IMR-90 (cell line): ENCODE measurements at regions not wholly inside any gene's neighbourhood (a gene's known extent, or its start where the extent isn't known, plus 50 kb on each side); places are given as distances from the start of the nearest gene placed in this dataset.

Experiments used
- ATAC-seq: fragments of 200-7000 bp; cut with Tn5 transposase; 2 replicates; pipeline ENCODE4 v1.9.1; 2020; ENCODE audit warnings: low read depth, mild to moderate bottlenecking, moderate library complexity
- BruUV-seq: library from RNA; stranded (reverse); fragments of 400-500 nt; replicated peaks from 2 replicates; lab custom pipeline; 2021; lab: Mats Ljungman, UMichigan
- CTCF ChIA-PET: fragments of 300-600 bp; formaldehyde crosslinking; extraction: SDS; loops from one replicate; lab custom pipeline; 2021; ENCODE audit warnings: antibody characterized with exemption; lab: Yijun Ruan, JAX
- POLR2A ChIA-PET: fragments of 300-600 bp; sonication (Branson Sonifier 250); formaldehyde crosslinking; loops from one replicate; lab custom pipeline; 2022; ENCODE audit warnings: antibody characterized with exemption; ENCODE audit not compliant: unreplicated experiment; lab: Charles Lee
- DNase-seq: peaks from one replicate; pipeline ENCODE4 v3.0.0; 2013
- H2AFZ ChIP-seq: replicated peaks from 2 replicates; pipeline ENCODE3; 2013; ENCODE audit warnings: low read length, mild to moderate bottlenecking; ENCODE audit not compliant: poor library complexity
- H2AK5ac ChIP-seq: 2 replicates; pipeline ENCODE4 v1.6.1; 2013; ENCODE audit warnings: low read depth, low read length, inconsistent platforms
- H2AK9ac ChIP-seq: replicated peaks from 2 replicates; pipeline ENCODE3; 2013; ENCODE audit warnings: mild to moderate bottlenecking, low read depth, low read length, moderate library complexity; ENCODE audit not compliant: poor library complexity
- H2BK120ac ChIP-seq: 2 replicates; pipeline ENCODE4 v1.6.1; 2013; ENCODE audit warnings: low read depth, low read length, inconsistent platforms
- H2BK15ac ChIP-seq: 3 replicates; pipeline ENCODE4 v1.6.1; 2013; ENCODE audit warnings: low read depth, low read length, inconsistent platforms
- H2BK20ac ChIP-seq: 2 replicates; pipeline ENCODE4 v1.6.1; 2013; ENCODE audit warnings: low read depth, mild to moderate bottlenecking, inconsistent platforms, low read length, moderate library complexity
- H2BK5ac ChIP-seq: 2 replicates; pipeline ENCODE4 v1.6.1; 2013; ENCODE audit warnings: mild to moderate bottlenecking, low read depth, low read length, inconsistent platforms; ENCODE audit not compliant: poor library complexity, severe bottlenecking
- H3K14ac ChIP-seq: replicated peaks from 2 replicates; pipeline ENCODE4 v1.6.1; 2013; ENCODE audit warnings: low read depth, low read length, inconsistent platforms
- H3K18ac ChIP-seq: 2 replicates; pipeline ENCODE4 v1.6.1; 2013; ENCODE audit warnings: low read depth, low read length, control low read depth
- H3K23ac ChIP-seq: 2 replicates; pipeline ENCODE4 v1.6.1; 2013; ENCODE audit warnings: low read depth, low read length, inconsistent platforms
- H3K27ac ChIP-seq: 2 replicates; pipeline ENCODE4 v1.5.1; 2013; ENCODE audit warnings: mild to moderate bottlenecking, control low read depth, low read length; ENCODE audit not compliant: insufficient read depth
- H3K27me3 ChIP-seq: 2 replicates; pipeline ENCODE4 v1.6.1; 2013; ENCODE audit warnings: low read length; ENCODE audit not compliant: control insufficient read depth, insufficient read depth
- H3K36me3 ChIP-seq: 2 replicates; pipeline ENCODE4 v1.6.1; 2013; ENCODE audit warnings: low read length, mixed read lengths; ENCODE audit not compliant: control insufficient read depth, insufficient read depth
- H3K4ac ChIP-seq: 2 replicates; pipeline ENCODE4 v1.6.1; 2013; ENCODE audit warnings: low read depth, low read length, inconsistent platforms
- H3K4me1 ChIP-seq: 2 replicates; pipeline ENCODE4 v1.6.1; 2013; ENCODE audit warnings: low read length, mixed read lengths; ENCODE audit not compliant: control insufficient read depth, insufficient read depth
- H3K4me2 ChIP-seq: 2 replicates; pipeline ENCODE4 v1.6.1; 2013; ENCODE audit warnings: low read depth, mild to moderate bottlenecking, control low read depth, low read length, moderate library complexity
- H3K4me3 ChIP-seq: 2 replicates; pipeline ENCODE4 v1.5.1; 2013; ENCODE audit warnings: low read depth, mild to moderate bottlenecking, control low read depth, low read length, moderate library complexity; ENCODE audit not compliant: insufficient read depth
- H3K56ac ChIP-seq: 2 replicates; pipeline ENCODE4 v1.6.1; 2013; ENCODE audit warnings: low read length, inconsistent platforms; ENCODE audit not compliant: insufficient read depth; ENCODE audit errors: extremely low read depth
- H3K79me1 ChIP-seq, 2 experiments: 2 replicates each; pipeline ENCODE4 v1.6.1; 2013; ENCODE audit warnings: low read length in 2 of 2, inconsistent platforms in 1 of 2, low read depth in 1 of 2
- H3K9ac ChIP-seq: 2 replicates; pipeline ENCODE4 v1.6.1; 2013; ENCODE audit warnings: low read depth, low read length, control low read depth
- H3K9me1 ChIP-seq: 2 replicates; pipeline ENCODE4 v1.6.1; 2013; ENCODE audit warnings: low read length, inconsistent platforms; ENCODE audit not compliant: insufficient read depth
- H3K9me3 ChIP-seq: 2 replicates; pipeline ENCODE4 v1.6.1; 2013; ENCODE audit warnings: low read length; ENCODE audit not compliant: control insufficient read depth, insufficient read depth
- H4K20me1 ChIP-seq: 2 replicates; pipeline ENCODE4 v1.6.1; 2013; ENCODE audit warnings: low read length, inconsistent platforms; ENCODE audit not compliant: insufficient read depth
- H4K5ac ChIP-seq: 2 replicates; pipeline ENCODE4 v1.6.1; 2013; ENCODE audit warnings: mild to moderate bottlenecking, low read depth, low read length, control low read depth
- H4K8ac ChIP-seq, 2 experiments: 2 replicates each; pipeline ENCODE4 v1.6.1; 2013; ENCODE audit warnings: low read depth in 2 of 2, low read length in 2 of 2, control low read depth in 1 of 2, inconsistent platforms in 1 of 2
- H4K91ac ChIP-seq: 2 replicates; pipeline ENCODE4 v1.6.1; 2013; ENCODE audit warnings: low read depth, low read length, inconsistent platforms; ENCODE audit not compliant: insufficient read depth
- MAZ ChIP-seq: IDR thresholded peaks from 2 replicates; pipeline ENCODE4 v1.6.1; 2012; ENCODE audit warnings: low read depth, mild to moderate bottlenecking, low read length, improper control_type of control experiment, moderate library complexity, borderline replicate concordance
- SMC3 ChIP-seq: fragments of 150-350 bp; IDR thresholded peaks from 2 replicates; pipeline ENCODE4 v1.6.1; 2016; ENCODE audit warnings: low read depth, mild to moderate bottlenecking, antibody characterized with exemption, low read length, moderate library complexity
- WGBS, 2 experiments: methylation state at CpG; one replicate each; pipeline versions ENCODE4 v1.1.5 to v1.1.7; 2013; ENCODE audit warnings: missing lambda C conversion rate in 2 of 2; ENCODE audit not compliant: insufficient read length in 1 of 2; ENCODE audit errors: extremely low coverage in 2 of 2; 5-methylcytosine and 5-hydroxymethylcytosine counted together
- dilution Hi-C: fragments of 300-500 bp; cut with HindIII; formaldehyde crosslinking; loops from one replicate; pipeline ENCODE4 v1.14.3; 2018; ENCODE audit warnings: low sequenced_read_pairs; ENCODE audit not compliant: unreplicated experiment
- in situ Hi-C: fragments of 300-500 bp; cut with MboI; formaldehyde crosslinking; loops from 3 replicates; pipeline ENCODE4 v1.14.3; 2019; ENCODE audit warnings: low sequenced_read_pairs, inconsistent platforms, mixed read lengths
- intact Hi-C: fragments of 100-400 bp; cut with micrococcal nuclease; formaldehyde crosslinking; loops from 2 replicates; pipeline ENCODE4 v1.10.0; 2022

DNA sequence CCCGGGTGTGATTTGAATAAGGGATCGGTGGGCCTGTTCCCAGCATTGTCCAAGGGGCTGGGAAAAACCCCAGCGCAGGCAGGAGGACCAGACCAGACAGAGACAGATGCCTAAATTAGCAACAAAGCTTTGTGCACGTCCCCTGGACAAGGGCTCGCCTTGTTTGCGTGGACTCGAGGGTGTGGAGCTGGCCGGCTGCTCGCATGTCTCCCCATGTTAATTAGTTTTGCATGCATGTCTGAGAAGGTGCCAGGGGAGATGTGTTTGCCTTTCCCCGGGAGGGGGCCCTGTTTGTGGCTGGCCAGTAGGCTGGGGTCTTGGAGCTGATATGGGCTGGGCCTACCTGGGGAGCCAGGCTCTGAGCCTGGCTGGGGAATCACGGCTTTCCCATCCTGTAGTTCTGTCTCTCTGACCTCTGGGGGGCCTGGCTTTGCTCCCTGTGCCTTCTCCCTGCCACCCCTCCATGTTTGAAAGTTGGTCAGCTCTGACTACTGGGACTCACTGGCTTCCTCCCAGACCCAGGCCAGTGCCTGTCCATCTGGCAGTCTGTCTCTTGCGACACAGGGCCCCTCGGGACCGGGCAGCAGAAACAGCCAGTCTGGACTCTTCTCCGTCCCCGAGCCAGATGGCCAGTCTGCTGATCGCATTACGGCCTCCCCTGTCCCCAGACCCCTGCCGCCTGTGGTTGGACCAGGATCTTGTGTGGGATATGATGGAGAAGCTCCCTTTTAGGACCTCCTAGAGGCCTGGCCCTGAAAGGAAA, 55.4 kb upstream of the POLG start:
- no peak overlapping the region for H4K5ac ChIP-seq
- TF ChIP-seq SMC3 (no peak), MAZ (no peak)
- H3K14ac ChIP-seq, result no peak overlapping the region
- no peak overlapping the region for H3K4me2 ChIP-seq
- dilution Hi-C loops, result no loop called here
- no peak overlapping the region for H3K18ac ChIP-seq
- in situ Hi-C loops, result no loop called here
- no peak overlapping the region for H4K8ac ChIP-seq
- H4K91ac ChIP-seq, result no peak overlapping the region
- no peak for ATAC-seq
- ChIA-PET POLR2A (no interaction called here), CTCF (no interaction called here)
- no peak overlapping the region for H2AFZ ChIP-seq
- H3K27me3 ChIP-seq, result peaks cover 78% of the 10 kb centered on the region
- H2BK5ac ChIP-seq, result no peak overlapping the region
- no peak overlapping the region for H3K23ac ChIP-seq
- no peak overlapping the region for H3K4ac ChIP-seq
- H3K9ac ChIP-seq, result no peak overlapping the region
- no peak overlapping the region for H3K27ac ChIP-seq
- H2AK5ac ChIP-seq, result no peak overlapping the region
- WGBS, 2 experiments, result 36% methylated on average over 3 of the region's 19 CpGs; no CpG with 5 or more reads in 1 of the 2 experiments
- H3K9me3 ChIP-seq, result no peaks in the 10 kb centered on the region
- H2BK20ac ChIP-seq, result no peak overlapping the region
- no TSS peak for BruUV-seq
- DNase-seq, result no peak
- no peak overlapping the region for H2AK9ac ChIP-seq
- H3K56ac ChIP-seq, result no peak overlapping the region
- no peaks in the 10 kb centered on the region for H4K20me1 ChIP-seq
- no peaks in the 10 kb centered on the region for H3K9me1 ChIP-seq
- intact Hi-C loops, result no loop called here
- H3K4me1 ChIP-seq, result no peaks in the 10 kb centered on the region
- no peaks in the 10 kb centered on the region for H3K79me1 ChIP-seq
- H3K36me3 ChIP-seq, result no peaks in the 10 kb centered on the region
- H3K4me3 ChIP-seq, result no peak overlapping the region
- H2BK15ac ChIP-seq, result no peak overlapping the region
- no peak overlapping the region for H2BK120ac ChIP-seq
